PFSK-1 (cell line): ENCODE measurements at regions not wholly inside any gene's neighbourhood (a gene's known extent, or its start where the extent isn't known, plus 50 kb on each side); places are given as distances from the start of the nearest gene placed in this dataset.

Experiments
- FOXP2 ChIP-seq: optimal IDR thresholded peaks from 2 replicates; pipeline ENCODE3; 2011; ENCODE audit warnings: borderline replicate concordance, control low read depth, inconsistent platforms; ENCODE audit not compliant: insufficient read depth; ENCODE audit errors: extremely low read length, extremely low read depth
- POLR2AphosphoS5 ChIP-seq: IDR thresholded peaks from 2 replicates; pipeline ENCODE4 v1.6.1; 2012; ENCODE audit warnings: low read depth, mild to moderate bottlenecking, control low read depth, low read length, moderate library complexity
- REST ChIP-seq, 2 experiments: IDR thresholded peaks; 2 replicates each; pipeline versions ENCODE4 v1.6.1 to v1.8.0; 2011 to 2012; ENCODE audit warnings: low read depth in 2 of 2, low read length in 2 of 2, control low read depth in 1 of 2, inconsistent platforms in 1 of 2, mild to moderate bottlenecking in 1 of 2, moderate library complexity in 1 of 2; ENCODE audit not compliant: insufficient read depth in 1 of 2
- SIN3A ChIP-seq: IDR thresholded peaks from 2 replicates; pipeline ENCODE4 v1.6.1; 2012; ENCODE audit warnings: mild to moderate bottlenecking, low read length, moderate library complexity, borderline replicate concordance; ENCODE audit not compliant: insufficient read depth
- TAF1 ChIP-seq: IDR thresholded peaks from 2 replicates; pipeline ENCODE4 v1.6.1; 2012; ENCODE audit warnings: low read length, control low read depth, borderline replicate concordance; ENCODE audit not compliant: insufficient read depth

- TF ChIP-seq FOXP2, result no peak
- no peak for TF ChIP-seq SIN3A
- no peak for TF ChIP-seq TAF1
- no peak for TF ChIP-seq POLR2AphosphoS5
- no peak for TF ChIP-seq REST (IDR thresholded peaks at IDR 0.05; ENCODE audit: insufficient read depth in 1 of 2, low read depth in 2 of 2, low read length in 2 of 2)
These were observed 278.2 kb downstream of the PLK2 start for GRCh38 chr5:58181578-58182286.

GRCh38 chr5:58172946-58173345, 286.9 kb downstream of the PLK2 start:
- TF ChIP-seq TAF1 (no peak), POLR2AphosphoS5 (no peak), FOXP2 (no peak), REST (IDR thresholded peaks at IDR 0.05; ENCODE audit: insufficient read depth in 1 of 2, low read depth in 2 of 2, low read length in 2 of 2) (no peak), SIN3A (no peak)

GRCh38 chr5:58165152-58165551, 294.7 kb downstream of the PLK2 start:
- no peak for TF ChIP-seq FOXP2
- TF ChIP-seq TAF1, result no peak
- TF ChIP-seq POLR2AphosphoS5, result no peak
- no peak for TF ChIP-seq REST (IDR thresholded peaks at IDR 0.05; ENCODE audit: insufficient read depth in 1 of 2, low read depth in 2 of 2, low read length in 2 of 2)
- no peak for TF ChIP-seq SIN3A

- TF ChIP-seq TAF1 (no peak), SIN3A (no peak), FOXP2 (no peak), POLR2AphosphoS5 (no peak), REST (IDR thresholded peaks at IDR 0.05; ENCODE audit: insufficient read depth in 1 of 2, low read depth in 2 of 2, low read length in 2 of 2) (no peak)
These were observed 302.7 kb downstream of the PLK2 start for GRCh38 chr5:58156973-58157701.
